ENCODE measurements at regions not wholly inside any gene's neighbourhood (a gene's known extent, or its start where the extent isn't known, plus 50 kb on each side); places are given as distances from the start of the nearest gene placed in this dataset.

GRCh38 chr2:43034921-43035320, 191.5 kb downstream of the ZFP36L2 start (continued):
- TF ChIP-seq GABPA (IDR thresholded peaks at IDR 0.05 in 1 of 2, conservative IDR thresholded peaks at IDR 0.05 in 1 of 2) (no peak), NR2F2 (IDR thresholded peaks at IDR 0.05) (no peak), CTCF (IDR thresholded peaks at IDR 0.05; ENCODE audit: low read depth, low read length, missing input control) (no peak), MAX (IDR thresholded peaks at IDR 0.05) (no peak)

- Histone ChIP-seq H3K27me3 (ENCODE audit: control insufficient read depth in 4 of 4, insufficient read depth in 4 of 4, low read length in 3 of 4) (no peaks in the 10 kb centered on the region), H3K9ac (ENCODE audit: low read depth in 1 of 2, low read length in 2 of 2) (no peak overlapping the region), H3K9me3 (ENCODE audit: control insufficient read depth in 4 of 4, low read length in 3 of 4) (no peaks in the 10 kb centered on the region), H3K4me3 (ENCODE audit: low read depth in 1 of 3, low read length in 3 of 3) (no peak overlapping the region), H3K36me3 (ENCODE audit: control insufficient read depth in 4 of 4, insufficient read depth in 3 of 4, low read depth in 1 of 4, low read length in 3 of 4) (no peaks in the 10 kb centered on the region), H3K27ac (ENCODE audit: low read depth in 1 of 2, low read length in 2 of 2) (no peak overlapping the region), H3K4me1 (ENCODE audit: control insufficient read depth in 4 of 4, insufficient read depth in 4 of 4, low read length in 3 of 4) (peaks cover 0 to 6% (median 1%) of the 10 kb centered on the region in 4 donors)
- WGBS: 91% methylated on average over 2 of the region's 2 CpGs
- DNase-seq (ENCODE audit: low spot score): no peak
- no peak for TF ChIP-seq HNF4G (IDR thresholded peaks at IDR 0.05)
- TF ChIP-seq ZBTB33 (IDR thresholded peaks at IDR 0.05): no peak
- no peak for TF ChIP-seq SP1 (IDR thresholded peaks at IDR 0.05)
- no peak for TF ChIP-seq REST (IDR thresholded peaks at IDR 0.05)
- no peak for TF ChIP-seq MAX (IDR thresholded peaks at IDR 0.05)
- no peak for TF ChIP-seq ATF3 (IDR thresholded peaks at IDR 0.05)
Observed at GRCh38 chr2:43034242-43034619, 192.2 kb downstream of the ZFP36L2 start.

- Histone ChIP-seq H3K4me1 (ENCODE audit: control insufficient read depth in 4 of 4, insufficient read depth in 4 of 4, low read length in 3 of 4) (peaks cover 0 to 4% (median 0%) of the 10 kb centered on the region in 4 donors), H3K36me3 (ENCODE audit: control insufficient read depth in 4 of 4, insufficient read depth in 3 of 4, low read depth in 1 of 4, low read length in 3 of 4) (no peaks in the 10 kb centered on the region), H3K9ac (ENCODE audit: low read depth in 1 of 2, low read length in 2 of 2) (no peak overlapping the region), H3K9me3 (ENCODE audit: control insufficient read depth in 4 of 4, low read length in 3 of 4) (no peaks in the 10 kb centered on the region), H3K27me3 (ENCODE audit: control insufficient read depth in 4 of 4, insufficient read depth in 4 of 4, low read length in 3 of 4) (no peaks in the 10 kb centered on the region), H3K4me3 (ENCODE audit: low read depth in 1 of 3, low read length in 3 of 3) (no peak overlapping the region), H3K27ac (ENCODE audit: low read depth in 1 of 2, low read length in 2 of 2) (no peak overlapping the region)
- no peak for DNase-seq (ENCODE audit: low spot score)
- WGBS: 94% methylated on average over 13 of the region's 13 CpGs
- no peak for TF ChIP-seq TAF1 (conservative IDR thresholded peaks at IDR 0.05)
- no peak for TF ChIP-seq RXRA (IDR thresholded peaks at IDR 0.05)
- TF ChIP-seq ZBTB33 (IDR thresholded peaks at IDR 0.05): no peak
- TF ChIP-seq GABPA (IDR thresholded peaks at IDR 0.05 in 1 of 2, conservative IDR thresholded peaks at IDR 0.05 in 1 of 2): no peak
- no peak for TF ChIP-seq FOXA1 (IDR thresholded peaks at IDR 0.05)
- TF ChIP-seq FOXA2 (IDR thresholded peaks at IDR 0.05): no peak
- TF ChIP-seq ATF3 (IDR thresholded peaks at IDR 0.05): no peak
- TF ChIP-seq REST (IDR thresholded peaks at IDR 0.05): no peak
Observed at GRCh38 chr2:43033466-43034241, 192.8 kb downstream of the ZFP36L2 start.

All from liver (tissue), 8 donors.